Skeletal muscle tissue (tissue), 3 donors: ENCODE measurements at regions not wholly inside any gene's neighbourhood (a gene's known extent, or its start where the extent isn't known, plus 50 kb on each side); places are given as distances from the start of the nearest gene placed in this dataset.

Experiments
- H3K27ac ChIP-seq: one replicate; pipeline ENCODE4 v1.7.0; 2013; ENCODE audit warnings: mild to moderate bottlenecking, low read depth, low read length, inconsistent platforms
- H3K27me3 ChIP-seq, 3 donors: one replicate each; pipeline ENCODE4 v1.7.0; 2013; ENCODE audit warnings: low read length in 3 of 3; ENCODE audit not compliant: control insufficient read depth in 3 of 3, insufficient read depth in 3 of 3
- H3K36me3 ChIP-seq, 3 donors: one replicate each; pipeline ENCODE4 v1.7.0; 2013; ENCODE audit warnings: low read length in 3 of 3; ENCODE audit not compliant: control insufficient read depth in 3 of 3, insufficient read depth in 3 of 3
- H3K4me1 ChIP-seq, 3 donors: one replicate each; pipeline ENCODE4 v1.7.0; 2013; ENCODE audit warnings: low read length in 3 of 3, mild to moderate bottlenecking in 3 of 3; ENCODE audit not compliant: control insufficient read depth in 3 of 3, insufficient read depth in 3 of 3
- H3K4me3 ChIP-seq, 3 donors: one replicate each; pipeline ENCODE4 v1.7.0; 2013; ENCODE audit warnings: low read length in 3 of 3
- H3K9ac ChIP-seq, 3 donors: one replicate each; pipeline ENCODE4 v1.7.0; 2013; ENCODE audit warnings: low read length in 3 of 3, mild to moderate bottlenecking in 3 of 3, moderate library complexity in 2 of 3, low read depth in 1 of 3
- H3K9me3 ChIP-seq, 3 donors: one replicate each; pipeline ENCODE4 v1.7.0; 2013; ENCODE audit warnings: low read length in 3 of 3; ENCODE audit not compliant: control insufficient read depth in 3 of 3
- donor health status: Osteomylitis.

GRCh38 chr6:167450626-167451025 lies 125.7 kb downstream of the TTLL2 start:
- Histone ChIP-seq H3K4me3 (no peak overlapping the region), H3K36me3 (no peaks in the 10 kb centered on the region), H3K9ac (no peak overlapping the region)

GRCh38 chr6:167452338-167453081 lies 127.6 kb downstream of the TTLL2 start:
- H3K9me3 ChIP-seq = no peaks in the 10 kb centered on the region
- peaks cover 0 to 6% (median 4%) of the 10 kb centered on the region in 3 donors for H3K27me3 ChIP-seq
- no peak overlapping the region for H3K4me3 ChIP-seq
- no peak overlapping the region for H3K9ac ChIP-seq
- H3K36me3 ChIP-seq = no peaks in the 10 kb centered on the region
- H3K4me1 ChIP-seq = no peaks in the 10 kb centered on the region
- H3K27ac ChIP-seq = no peak overlapping the region

More at GRCh38 chr6:167450626-167451025, 125.7 kb downstream of the TTLL2 start:
- Histone ChIP-seq H3K27me3 (peaks cover 0 to 3% (median 0%) of the 10 kb centered on the region in 3 donors), H3K9me3 (no peaks in the 10 kb centered on the region), H3K27ac (no peak overlapping the region), H3K4me1 (no peaks in the 10 kb centered on the region)

DNA sequence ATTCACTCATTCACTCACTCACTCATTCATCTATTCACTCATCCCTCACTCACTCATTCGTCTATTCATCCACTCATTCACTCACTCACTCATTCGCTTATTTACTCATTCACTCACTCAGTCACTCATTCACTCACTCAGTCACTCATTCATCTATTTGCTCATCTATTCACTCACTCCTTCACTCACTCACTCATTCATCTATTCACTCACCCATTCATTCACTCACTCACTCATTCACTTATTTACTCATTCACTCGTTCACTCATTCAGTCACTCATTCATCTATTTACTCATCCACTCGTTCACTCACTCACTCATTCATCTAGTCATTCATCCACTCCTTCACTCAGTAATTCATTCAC lies 128.2 kb downstream of the TTLL2 start:
- Histone ChIP-seq H3K4me3 (no peak overlapping the region), H3K9ac (no peak overlapping the region), H3K27me3 (peaks cover 0 to 6% (median 5%) of the 10 kb centered on the region in 3 donors), H3K4me1 (no peaks in the 10 kb centered on the region), H3K36me3 (no peaks in the 10 kb centered on the region), H3K27ac (no peak overlapping the region), H3K9me3 (no peaks in the 10 kb centered on the region)

- Histone ChIP-seq H3K27me3 (peaks cover 0 to 11% (median 5%) of the 10 kb centered on the region in 3 donors), H3K4me3 (no peak overlapping the region), H3K4me1 (no peaks in the 10 kb centered on the region), H3K36me3 (no peaks in the 10 kb centered on the region), H3K9me3 (no peaks in the 10 kb centered on the region), H3K9ac (no peak overlapping the region), H3K27ac (no peak overlapping the region)
Observed at GRCh38 chr6:167454003-167454402, 129.1 kb downstream of the TTLL2 start.

DNA sequence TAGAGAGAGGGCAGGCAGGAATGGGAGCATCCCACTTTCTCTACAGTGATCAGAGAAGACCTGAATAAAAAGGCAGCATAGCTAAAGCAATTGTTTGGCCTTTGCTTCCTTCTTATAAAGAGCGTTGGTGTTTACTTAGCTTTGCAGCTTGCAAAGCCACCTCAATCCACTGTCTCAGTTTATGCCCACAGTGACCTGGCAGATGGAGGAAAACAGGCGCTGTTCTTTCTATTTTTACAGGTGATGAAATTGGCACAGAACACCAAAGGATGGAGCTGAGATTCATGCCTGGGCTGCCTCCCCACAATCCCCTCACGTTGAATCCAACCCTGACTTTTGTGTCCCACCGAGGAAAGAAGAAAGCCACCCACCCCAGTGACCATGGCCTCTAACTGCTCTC lies 130.5 kb downstream of the TTLL2 start:
- Histone ChIP-seq H3K36me3 (no peaks in the 10 kb centered on the region), H3K27me3 (peaks cover 0 to 11% (median 8%) of the 10 kb centered on the region in 3 donors), H3K4me3 (no peak overlapping the region), H3K9ac (no peak overlapping the region), H3K9me3 (no peaks in the 10 kb centered on the region), H3K27ac (no peak overlapping the region), H3K4me1 (no peaks in the 10 kb centered on the region)

GRCh38 chr6:167462514-167463312 lies 137.8 kb downstream of the TTLL2 start:
- no peaks in the 10 kb centered on the region for H3K9me3 ChIP-seq
- H3K4me3 ChIP-seq = no peak overlapping the region
- no peaks in the 10 kb centered on the region for H3K4me1 ChIP-seq
- H3K36me3 ChIP-seq = no peaks in the 10 kb centered on the region
- H3K27me3 ChIP-seq = peaks cover 0 to 7% (median 5%) of the 10 kb centered on the region in 3 donors
- no peak overlapping the region for H3K27ac ChIP-seq
- H3K9ac ChIP-seq = no peak overlapping the region

DNA sequence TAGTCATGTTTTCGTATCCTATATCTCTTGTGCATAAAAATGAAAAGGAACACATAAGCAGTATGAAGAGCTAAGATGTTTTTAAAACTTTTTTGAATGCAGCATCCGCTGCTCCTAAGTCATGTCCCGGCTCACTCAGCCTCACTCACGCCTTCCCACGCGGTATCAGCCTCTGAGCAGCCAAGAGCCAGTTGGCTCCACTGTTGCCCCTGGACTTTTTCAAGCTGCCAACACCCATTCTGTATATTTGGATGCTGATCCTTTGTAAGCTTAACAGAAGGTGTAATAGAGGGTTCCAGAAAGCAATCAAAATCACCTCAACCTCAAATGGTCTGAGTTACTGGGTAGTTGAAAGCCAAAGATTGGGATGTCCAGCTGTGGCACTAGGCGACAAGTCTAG lies 139.3 kb downstream of the TTLL2 start:
- Histone ChIP-seq H3K27ac (no peak overlapping the region), H3K36me3 (no peaks in the 10 kb centered on the region), H3K9me3 (peaks cover 0 to 5% (median 0%) of the 10 kb centered on the region in 3 donors), H3K27me3 (peaks cover 0 to 5% (median 0%) of the 10 kb centered on the region in 3 donors), H3K4me3 (no peak overlapping the region), H3K4me1 (no peaks in the 10 kb centered on the region), H3K9ac (no peak overlapping the region)

- Histone ChIP-seq H3K9ac (no peak overlapping the region), H3K27ac (no peak overlapping the region), H3K9me3 (peaks cover 0 to 5% (median 0%) of the 10 kb centered on the region in 3 donors), H3K4me3 (no peak overlapping the region), H3K4me1 (no peaks in the 10 kb centered on the region), H3K36me3 (no peaks in the 10 kb centered on the region), H3K27me3 (peaks cover 0 to 4% (median 0%) of the 10 kb centered on the region in 3 donors)
Observed at GRCh38 chr6:167465482-167465881, 140.6 kb downstream of the TTLL2 start.

DNA sequence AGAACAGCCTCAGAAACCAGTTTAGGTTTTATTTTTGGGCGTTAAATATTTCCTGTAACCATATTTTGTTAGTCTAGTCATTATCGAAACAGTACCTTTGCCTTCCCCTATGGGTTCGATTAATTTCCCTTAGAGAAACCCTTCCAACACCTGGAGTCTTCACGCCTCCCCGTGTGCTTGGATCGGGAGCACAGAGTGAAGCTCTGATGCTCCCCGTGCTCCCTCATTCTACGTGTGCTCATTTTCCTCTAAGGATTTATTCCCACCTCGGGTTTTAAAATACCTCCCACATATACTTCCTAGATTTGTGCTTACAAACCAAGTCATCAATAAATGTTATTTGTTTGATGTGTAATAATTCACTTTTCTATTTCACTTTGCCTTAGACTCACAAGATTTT lies 142.4 kb downstream of the TTLL2 start:
- Histone ChIP-seq H3K4me3 (no peak overlapping the region), H3K27me3 (peaks cover 0 to 4% (median 0%) of the 10 kb centered on the region in 3 donors), H3K9me3 (peaks cover 0 to 5% (median 0%) of the 10 kb centered on the region in 3 donors), H3K4me1 (no peaks in the 10 kb centered on the region), H3K9ac (no peak overlapping the region), H3K27ac (no peak overlapping the region), H3K36me3 (no peaks in the 10 kb centered on the region)
